SIG-M5 (cell line): ENCODE measurements at regions not wholly inside any gene's neighbourhood (a gene's known extent, or its start where the extent isn't known, plus 50 kb on each side); places are given as distances from the start of the nearest gene placed in this dataset.

Source experiments
- DNase-seq: peaks from one replicate; lab custom pipeline; 2025; lab: John Stamatoyannopoulos, UW

DNA sequence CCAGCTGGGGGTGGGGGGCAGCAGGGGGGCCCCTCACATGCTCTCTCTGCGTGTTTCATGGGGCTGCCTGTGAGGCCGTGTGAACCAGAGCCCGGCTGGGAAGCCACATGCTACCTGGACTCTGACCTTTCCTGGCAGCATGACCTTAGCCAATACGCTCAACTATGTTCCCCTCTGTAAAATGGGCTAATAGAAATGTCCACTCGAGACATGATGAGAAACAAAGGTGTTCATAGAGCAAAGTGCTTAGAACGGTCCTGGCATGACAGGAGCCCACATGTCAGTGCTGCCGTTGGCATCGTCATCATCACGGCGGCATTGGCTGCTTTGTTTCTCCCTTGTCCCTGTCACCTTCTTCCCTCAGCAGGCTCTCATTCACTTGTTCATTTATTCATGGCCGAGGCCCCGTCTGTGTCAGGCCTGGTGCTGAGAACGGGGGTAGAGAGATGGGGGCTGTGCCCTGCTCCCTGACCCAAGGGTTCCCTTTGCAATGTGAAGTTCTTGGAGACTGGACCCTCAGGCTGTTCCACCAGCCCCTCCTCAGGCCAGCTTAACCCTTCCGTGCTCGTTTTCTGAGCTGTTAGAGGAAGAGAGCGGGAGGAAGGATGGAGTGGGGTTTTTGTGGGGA, 291.4 kb downstream of the SEC14L1 start:
- DNase-seq: no peak

DNA sequence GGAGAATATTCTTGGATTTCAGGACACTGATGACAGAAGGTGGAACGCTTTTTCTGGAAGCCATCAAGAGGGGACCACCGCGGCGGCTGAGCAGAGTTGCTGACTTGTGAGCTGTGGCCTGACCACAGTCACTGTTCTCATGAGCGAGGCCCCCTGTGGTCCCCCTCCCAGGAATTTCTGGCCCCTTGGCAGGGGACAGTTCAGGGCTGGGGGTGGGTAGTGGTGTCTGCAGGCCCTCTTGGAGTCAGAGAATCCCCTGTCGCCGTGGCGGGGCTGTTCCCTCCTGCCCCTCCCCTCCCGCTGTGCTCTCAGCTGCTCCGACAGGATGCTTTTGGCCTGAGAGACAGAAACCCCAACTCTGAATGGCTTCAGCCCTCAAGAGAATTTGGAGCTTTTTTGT, 292.0 kb downstream of the SEC14L1 start:
- no peak for DNase-seq

DNA sequence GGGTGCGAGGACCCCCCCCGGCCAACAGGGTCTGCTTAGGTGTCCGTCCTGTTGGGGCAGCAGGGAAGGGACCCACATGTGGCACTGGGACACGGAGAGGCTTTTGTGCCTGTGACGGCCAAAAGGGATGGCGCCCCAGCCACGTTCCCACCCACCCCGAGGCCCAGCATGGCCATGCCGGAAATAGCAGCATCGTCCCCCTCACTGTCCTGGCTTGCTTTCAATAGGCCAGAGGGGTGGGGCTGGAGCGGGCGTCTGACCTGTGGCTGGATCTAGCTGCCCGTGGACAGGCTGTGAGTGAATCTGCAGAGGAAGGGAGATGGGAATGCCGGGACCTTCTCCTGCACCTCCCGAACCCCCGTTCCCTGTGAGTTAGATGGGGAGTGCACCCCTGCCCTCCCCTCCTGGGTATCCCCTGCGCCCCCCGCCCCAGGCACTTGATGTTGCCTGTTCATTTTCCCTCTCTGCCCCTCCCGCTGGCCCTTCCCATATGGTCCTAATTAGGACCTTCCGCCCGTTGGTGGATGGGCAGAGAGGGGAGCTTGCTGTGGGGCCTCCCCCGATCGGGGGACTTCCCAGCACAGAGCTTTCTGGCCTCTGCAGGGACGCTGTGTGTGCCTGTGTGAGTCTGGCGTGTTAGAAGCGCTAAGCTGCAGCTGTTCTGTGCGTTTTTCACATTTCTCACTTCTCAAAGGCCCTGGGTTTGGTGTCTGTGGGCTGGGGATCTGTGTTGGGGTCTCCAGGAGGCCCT, 292.8 kb downstream of the SEC14L1 start:
- DNase-seq: no peak

DNA sequence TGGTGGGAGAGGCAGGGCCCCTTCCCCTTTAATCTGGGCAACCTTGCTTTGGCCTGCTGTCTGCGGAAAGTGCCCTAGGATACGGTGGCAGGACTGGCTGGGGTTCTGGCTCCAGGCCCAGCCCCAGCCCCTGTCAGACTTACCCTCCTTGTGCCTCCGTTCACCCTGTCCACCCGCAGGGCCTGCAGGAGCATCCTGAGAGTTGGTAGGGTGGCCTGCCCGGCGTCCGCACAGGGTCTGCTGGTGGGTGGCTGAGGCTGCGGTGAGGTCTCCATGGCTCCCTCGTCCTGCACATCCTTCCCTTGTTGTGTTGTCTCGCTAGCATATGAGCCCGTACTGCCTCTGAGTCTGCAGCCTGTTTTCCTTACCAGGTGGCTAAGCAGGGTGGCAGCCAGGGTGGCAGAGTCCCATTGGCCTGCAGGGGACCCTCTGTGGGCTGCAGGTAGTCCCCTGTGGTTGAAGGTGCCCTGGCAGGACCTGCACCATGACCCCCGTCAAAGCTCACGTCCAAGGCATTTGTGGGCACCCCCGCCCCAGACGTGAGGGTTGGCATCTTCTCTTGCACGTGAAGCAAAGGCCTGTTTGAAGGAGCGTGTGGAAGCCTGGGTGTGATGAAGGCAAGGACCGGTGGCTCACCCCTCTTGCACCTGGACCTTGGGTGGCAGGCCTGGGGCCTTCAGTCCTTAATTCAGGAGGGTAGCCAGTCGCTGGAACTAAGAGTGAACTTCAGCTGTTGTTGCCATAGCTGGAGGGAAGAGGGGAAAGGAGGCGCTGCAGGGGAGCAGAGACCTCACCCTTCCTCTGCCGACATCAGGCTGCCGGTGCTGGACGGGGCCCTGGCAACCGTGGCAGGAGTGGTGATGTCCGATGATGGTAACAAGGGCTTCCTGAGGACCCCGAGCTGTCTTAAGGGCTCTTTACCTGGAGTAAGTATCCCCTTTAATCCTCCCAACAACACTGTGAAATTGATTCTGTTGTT, 293.7 kb downstream of the SEC14L1 start:
- DNase-seq: no peak

DNA sequence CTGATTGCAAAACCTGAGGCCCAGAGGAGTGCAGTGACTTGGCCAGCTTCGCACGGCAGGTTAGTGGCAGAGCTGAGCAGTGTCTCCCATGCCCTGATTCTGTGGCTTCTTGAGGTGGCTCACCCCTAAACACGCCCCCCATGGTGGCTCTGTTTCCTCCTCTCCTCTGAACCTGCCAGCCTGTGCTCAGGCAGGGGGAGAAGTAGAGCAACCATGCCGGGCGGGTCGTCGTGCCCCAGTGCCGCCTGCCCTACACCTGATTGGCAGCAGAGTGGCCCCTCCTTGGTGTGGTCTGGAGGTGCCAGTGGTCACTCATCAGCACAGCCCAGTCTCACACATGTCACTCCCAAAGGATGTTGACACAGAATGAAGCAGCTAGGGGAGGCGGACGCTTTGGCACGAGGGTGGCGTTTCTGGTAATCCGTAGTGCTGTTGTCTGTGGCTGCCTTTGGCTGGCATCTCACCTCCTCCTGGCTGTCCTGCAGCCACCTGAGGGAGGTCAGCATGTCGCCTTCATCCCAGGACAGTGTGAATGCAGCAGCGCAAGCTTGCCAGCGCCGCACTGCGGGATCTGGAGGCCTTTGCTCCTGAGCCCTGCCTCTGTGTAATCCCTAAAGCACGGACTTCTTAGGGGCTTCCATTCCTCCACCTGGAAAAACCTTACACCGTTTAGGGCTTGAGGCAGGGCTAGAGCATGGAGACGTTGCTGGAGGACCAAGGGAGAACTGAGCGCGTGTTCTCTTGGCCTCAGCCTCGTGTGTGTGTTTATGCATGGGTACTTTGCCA, 294.7 kb downstream of the SEC14L1 start:
- DNase-seq: no peak

DNA sequence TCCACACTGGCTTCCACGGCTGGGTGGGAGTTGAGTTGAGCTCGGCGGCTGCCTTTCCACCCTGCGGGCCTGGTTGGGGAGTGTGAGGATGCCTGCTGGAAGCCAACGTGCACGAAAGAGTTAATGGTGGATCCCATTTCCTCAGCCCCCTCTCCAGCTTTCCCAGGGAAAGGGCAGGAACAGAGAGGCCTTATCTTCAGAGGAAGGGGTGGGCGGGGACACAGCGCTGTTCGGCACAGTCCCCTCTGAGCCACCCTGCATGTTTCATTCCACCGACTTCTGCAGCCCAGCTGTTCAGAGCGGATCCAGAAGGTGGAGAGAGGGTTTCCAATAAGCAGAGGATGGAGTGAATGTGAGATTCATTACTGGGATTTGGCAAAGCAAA, 295.3 kb downstream of the SEC14L1 start:
- DNase-seq: no peak

GRCh38 chr17:77436481-77436880, 295.7 kb downstream of the SEC14L1 start:
- DNase-seq: no peak

GRCh38 chr17:77437017-77437416, 296.2 kb downstream of the SEC14L1 start:
- no peak for DNase-seq

GRCh38 chr17:77437747-77438146, 297.0 kb downstream of the SEC14L1 start:
- DNase-seq: no peak

DNA sequence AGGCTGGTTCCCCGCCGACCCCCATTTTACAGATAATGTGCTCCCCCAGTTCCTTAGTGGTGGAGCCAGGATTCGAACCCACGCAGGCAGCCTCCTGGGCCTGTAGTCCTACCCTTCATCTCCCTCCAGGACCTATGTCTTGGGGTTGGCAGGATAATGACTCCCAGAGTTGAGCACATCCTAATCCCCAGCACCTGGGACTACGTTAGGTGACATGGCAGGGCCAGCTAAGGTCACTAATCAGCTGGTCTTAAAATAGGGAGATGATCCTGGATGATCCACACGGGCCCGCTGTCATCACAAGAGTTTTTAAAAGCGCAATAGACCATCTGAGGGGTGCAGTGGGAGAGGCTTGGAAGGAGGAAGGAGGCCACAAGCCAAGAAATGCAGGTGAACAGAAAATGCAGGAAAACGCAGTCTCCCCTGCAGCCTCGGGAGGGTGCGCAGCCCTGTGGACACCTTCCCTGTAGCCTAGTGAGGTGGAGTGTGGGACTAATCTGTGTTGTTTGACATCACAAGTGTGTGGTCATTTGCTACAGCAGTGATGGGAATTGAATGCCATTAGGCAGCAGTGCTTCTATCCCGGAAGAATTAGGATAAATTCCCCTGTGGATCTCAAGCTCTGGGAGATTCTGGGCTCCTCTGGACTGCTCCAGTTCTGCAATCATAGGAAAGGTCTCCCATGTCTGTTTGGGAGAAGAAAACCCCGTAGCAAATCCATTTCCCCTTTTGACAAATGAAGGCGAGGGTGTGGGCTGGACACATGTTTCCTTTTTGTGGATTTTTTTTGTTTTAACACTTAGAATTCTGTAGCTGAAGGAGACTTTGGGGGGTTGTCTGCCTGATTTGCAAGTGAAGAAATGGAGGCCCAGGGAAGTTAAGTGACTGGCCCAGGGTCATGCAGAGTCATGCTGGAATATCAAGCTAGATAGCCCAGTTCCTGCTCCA, 297.7 kb downstream of the SEC14L1 start:
- no peak for DNase-seq

DNA sequence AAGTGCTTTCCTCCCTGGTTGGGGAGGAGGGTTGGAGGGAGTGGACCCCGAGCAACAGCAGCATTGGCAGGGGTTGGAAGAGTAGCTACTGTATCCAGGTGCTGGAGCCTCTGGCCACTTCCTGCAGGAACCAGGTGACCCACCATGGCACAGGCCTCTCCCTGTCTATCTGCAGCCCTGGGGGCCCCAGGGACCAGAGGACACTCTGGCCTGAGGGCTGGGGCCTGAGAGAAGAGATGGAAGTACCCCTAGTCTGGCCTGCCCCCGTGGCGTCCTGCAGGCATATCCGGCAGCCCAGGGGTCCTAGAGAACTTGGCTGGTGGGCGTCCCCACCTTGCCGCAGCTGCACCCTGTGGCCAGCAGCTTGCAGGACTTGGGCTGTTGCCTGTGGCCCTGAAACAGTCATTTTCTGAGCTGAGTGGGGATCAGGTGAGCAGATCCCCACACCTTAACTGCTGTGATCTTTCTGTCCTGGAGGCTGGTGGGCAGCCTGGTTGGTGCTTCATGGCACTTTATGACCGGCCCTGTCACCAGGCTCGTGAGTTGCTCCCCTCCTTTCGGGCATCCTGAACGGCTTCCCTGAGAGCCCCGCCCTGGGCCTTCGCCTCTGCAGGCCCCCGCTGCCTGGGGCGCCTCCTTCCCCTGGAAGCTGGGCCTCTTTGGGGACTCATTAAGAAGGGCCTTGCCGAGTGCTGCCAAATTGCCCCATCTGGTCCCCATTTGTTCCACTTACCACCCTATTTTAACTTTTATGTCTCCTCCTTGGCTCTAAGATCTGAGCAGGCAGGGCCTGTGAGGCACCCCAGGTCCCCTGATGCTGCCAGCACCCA, 298.6 kb downstream of the SEC14L1 start:
- no peak for DNase-seq

GRCh38 chr17:77440560-77440981, 299.8 kb downstream of the SEC14L1 start:
- DNase-seq: no peak

DNA sequence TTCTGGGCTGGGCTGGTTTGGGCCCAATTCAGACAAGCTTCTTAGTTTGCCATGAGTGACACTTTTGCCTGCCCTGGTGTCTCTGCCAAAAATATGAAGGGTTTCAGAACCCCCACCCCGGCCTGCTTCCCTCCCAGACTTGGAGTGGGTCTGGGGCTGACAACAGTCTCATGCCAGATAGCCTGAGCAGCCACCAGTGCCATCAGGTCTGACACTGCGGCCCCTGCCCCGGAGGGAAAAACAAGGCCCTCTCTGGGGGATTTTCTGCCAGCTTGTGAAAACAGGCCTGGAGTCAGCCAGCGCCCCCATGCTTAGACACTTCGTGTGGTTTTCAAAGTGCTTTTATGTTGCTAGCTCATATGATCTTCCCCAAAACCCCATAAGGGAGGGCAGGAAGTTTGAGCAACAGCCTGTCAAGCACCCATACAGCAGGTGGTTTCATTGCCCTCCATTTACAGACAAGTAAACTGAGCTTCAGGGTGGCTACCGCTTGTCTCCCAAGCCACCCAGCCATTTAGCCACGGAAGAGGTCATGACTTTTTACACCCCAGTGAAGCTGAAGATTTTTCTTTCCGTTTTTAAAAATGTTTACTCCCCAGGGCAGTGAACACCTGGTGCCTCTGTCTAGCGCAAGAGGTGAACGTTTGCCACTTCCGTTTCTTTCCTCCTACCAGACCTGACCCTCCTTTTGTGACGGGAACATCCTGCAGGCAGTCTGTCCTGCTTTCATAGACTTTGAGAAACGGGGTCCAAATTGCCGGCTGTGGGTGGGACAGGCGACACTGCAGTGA, 300.6 kb downstream of the SEC14L1 start:
- peak; percentile 65 for DNase-seq

- DNase-seq: no peak
Measured at GRCh38 chr17:77441940-77442339, 301.2 kb downstream of the SEC14L1 start.

- DNase-seq: no peak
Measured at GRCh38 chr17:77442976-77443747, 302.4 kb downstream of the SEC14L1 start.

DNA sequence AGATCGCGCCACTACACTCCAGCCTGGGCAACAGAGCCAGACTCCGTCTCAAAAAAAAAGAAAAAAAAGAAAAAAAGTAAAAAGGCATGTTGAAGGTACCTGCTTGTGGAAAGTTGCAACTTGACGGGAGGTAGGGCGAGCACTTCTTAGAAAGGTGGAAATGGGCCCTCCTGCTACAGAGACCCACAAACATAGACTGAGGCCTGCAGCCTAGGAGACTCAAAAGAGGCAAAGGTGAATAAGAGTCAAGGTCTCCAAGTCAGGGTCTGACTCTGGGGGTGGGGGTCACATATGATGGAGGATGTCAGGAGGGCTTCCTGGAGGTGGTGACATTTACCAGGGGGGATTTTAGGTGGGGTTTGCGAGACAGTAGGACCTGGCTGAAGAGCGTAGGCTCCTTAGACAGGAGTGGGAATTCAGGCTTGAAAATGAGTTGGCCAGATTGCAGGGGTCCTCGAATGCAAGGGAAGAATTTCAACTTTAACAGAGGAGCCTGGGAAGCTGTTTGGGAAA, 303.0 kb downstream of the SEC14L1 start:
- DNase-seq: no peak

DNA sequence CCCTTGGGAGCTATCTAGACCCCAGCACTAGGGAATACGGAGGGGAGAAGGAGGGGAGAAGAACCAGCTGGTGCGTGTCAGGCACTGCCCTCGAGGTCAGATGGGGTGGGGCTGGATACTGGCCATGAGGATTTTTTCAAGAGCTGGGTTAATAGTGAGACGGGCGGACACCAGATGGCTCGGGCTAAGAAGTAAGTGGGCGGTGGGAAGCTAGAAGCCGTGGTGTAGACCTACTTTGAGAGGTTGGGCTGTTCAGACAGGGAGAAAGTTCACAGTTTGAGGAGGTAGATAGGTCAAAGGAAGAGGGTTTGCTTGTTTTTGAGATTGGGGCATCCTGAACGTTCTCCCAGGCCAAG, 303.8 kb downstream of the SEC14L1 start:
- no peak for DNase-seq
